GM23338 (cell line): ENCODE measurements at regions not wholly inside any gene's neighbourhood (a gene's known extent, or its start where the extent isn't known, plus 50 kb on each side); places are given as distances from the start of the nearest gene placed in this dataset.

ENCODE experiments used
- ATAC-seq: fragments of 200-7000 bp; cut with Tn5 transposase; 3 replicates; pipeline ENCODE4 v1.9.1; 2020
- DNase-seq: peaks from one replicate; pipeline ENCODE4 v3.0.0-alpha.2; 2015; ENCODE audit warnings: low spot score
- H2AFZ ChIP-seq: fragments of 200-600 bp; sonication (generic); 2 replicates; pipeline ENCODE4 v1.8.0; 2016; ENCODE audit warnings: antibody characterized with exemption, mild to moderate bottlenecking, moderate library complexity
- H3F3A ChIP-seq: fragments of 200-600 bp; sonication (generic); replicated peaks from 2 replicates; pipeline ENCODE4 v1.8.0; 2017; ENCODE audit warnings: antibody characterized with exemption, mixed run types, low read depth
- H3K27ac ChIP-seq: fragments of 200-600 bp; sonication (generic); 2 replicates; pipeline ENCODE4 v1.6.1; 2016; ENCODE audit warnings: low read depth
- H3K27me3 ChIP-seq: fragments of 200-600 bp; sonication (generic); 2 replicates; pipeline ENCODE4 v1.8.0; 2016; ENCODE audit warnings: mild to moderate bottlenecking, mixed run types, moderate library complexity; ENCODE audit not compliant: insufficient read depth
- H3K36me3 ChIP-seq: fragments of 200-600 bp; sonication (generic); 2 replicates; pipeline ENCODE4 v1.8.0; 2016; ENCODE audit warnings: mild to moderate bottlenecking; ENCODE audit not compliant: insufficient read depth
- H3K4me1 ChIP-seq: fragments of 200-600 bp; sonication (generic); 2 replicates; pipeline ENCODE4 v1.8.0; 2016; ENCODE audit warnings: mild to moderate bottlenecking, moderate library complexity; ENCODE audit not compliant: insufficient read depth
- H3K4me2 ChIP-seq: fragments of 200-600 bp; sonication (generic); 2 replicates; pipeline ENCODE4 v1.7.1; 2017; ENCODE audit warnings: mixed run types
- H3K4me3 ChIP-seq: fragments of 200-600 bp; sonication (generic); 2 replicates; pipeline ENCODE4 v1.6.1; 2016; ENCODE audit warnings: mixed run types
- H3K79me2 ChIP-seq: fragments of 200-600 bp; sonication (generic); replicated peaks from 2 replicates; pipeline ENCODE4 v1.8.0; 2017; ENCODE audit warnings: mild to moderate bottlenecking; ENCODE audit not compliant: insufficient read depth
- H3K9me2 ChIP-seq: fragments of 200-600 bp; sonication (generic); 2 replicates; pipeline ENCODE4 v1.8.0; 2017; ENCODE audit not compliant: insufficient read depth
- H4K20me1 ChIP-seq: fragments of 200-600 bp; sonication (generic); replicated peaks from 2 replicates; pipeline ENCODE4 v1.8.0; 2017; ENCODE audit warnings: mild to moderate bottlenecking; ENCODE audit not compliant: insufficient read depth
- H3K27ac Mint-ChIP-seq: 2 replicates; pipeline ENCODE4 v1.8.0; 2020; ENCODE audit warnings: inconsistent platforms, mild to moderate bottlenecking, moderate library complexity, mixed read lengths
- H3K27me3 Mint-ChIP-seq: 3 replicates; pipeline ENCODE4 v1.8.0; 2022; ENCODE audit warnings: low read depth, mild to moderate bottlenecking, moderate library complexity, mixed read lengths, inconsistent platforms; ENCODE audit not compliant: insufficient read depth, poor library complexity
- H3K36me3 Mint-ChIP-seq: 3 replicates; pipeline ENCODE4 v1.8.0; 2021; ENCODE audit warnings: low read depth, mild to moderate bottlenecking, inconsistent platforms, moderate library complexity, mixed read lengths
- H3K4me1 Mint-ChIP-seq: 3 replicates; pipeline ENCODE4 v1.8.0; 2020; ENCODE audit warnings: mild to moderate bottlenecking, inconsistent platforms, mixed read lengths
- H3K4me3 Mint-ChIP-seq: 3 replicates; pipeline ENCODE4 v1.8.0; 2021; ENCODE audit warnings: moderate library complexity, mild to moderate bottlenecking, inconsistent platforms, mixed read lengths
- H3K9me3 Mint-ChIP-seq: 3 replicates; pipeline ENCODE4 v1.8.0; 2020; ENCODE audit warnings: moderate library complexity, mild to moderate bottlenecking, inconsistent platforms, mixed read lengths
- CREB1 ChIP-seq: fragments of 250-450 bp; sonication (Bioruptor Pico); IDR thresholded peaks from 2 replicates; pipeline ENCODE4 v1.5.0; 2020; ENCODE audit warnings: low read depth, mild to moderate bottlenecking, moderate library complexity
- CTCF ChIP-seq, 2 experiments: fragments of 200-600 bp in 1 of 2; sonication (generic) in 1 of 2; conservative IDR thresholded peaks; 2 replicates each; pipeline versions ENCODE4 v1.5.1 to v1.6.1; 2016 to 2017; ENCODE audit warnings: antibody characterized with exemption in 2 of 2, low read depth in 2 of 2, mild to moderate bottlenecking in 2 of 2, moderate library complexity in 1 of 2
- ETS1 ChIP-seq: IDR thresholded peaks from 2 replicates; pipeline ENCODE4 v1.6.1; 2016; ENCODE audit warnings: antibody characterized with exemption
- EZH2 ChIP-seq: fragments of 200-600 bp; sonication (generic); IDR thresholded peaks from one replicate; pipeline ENCODE4 v1.8.0; 2017; ENCODE audit warnings: antibody characterized with exemption, mild to moderate bottlenecking, low read depth; ENCODE audit not compliant: unreplicated experiment
- EZH2phosphoT487 ChIP-seq: fragments of 200-600 bp; sonication (generic); IDR thresholded peaks from one replicate; pipeline ENCODE4 v1.8.1; 2018; ENCODE audit warnings: antibody characterized with exemption; ENCODE audit not compliant: unreplicated experiment
- JUNB ChIP-seq: IDR thresholded peaks from one replicate; pipeline ENCODE4 v1.6.1; 2016; ENCODE audit warnings: antibody characterized with exemption; ENCODE audit not compliant: unreplicated experiment
- NANOG ChIP-seq: IDR thresholded peaks from 2 replicates; pipeline ENCODE4 v1.6.1; 2016; ENCODE audit warnings: antibody characterized with exemption, borderline replicate concordance
- POLR2AphosphoS5 ChIP-seq: IDR thresholded peaks from 2 replicates; pipeline ENCODE4 v1.6.1; 2016; ENCODE audit warnings: antibody characterized with exemption, low read depth
- REST ChIP-seq: IDR thresholded peaks from one replicate; pipeline ENCODE4 v1.6.1; 2018; ENCODE audit warnings: antibody characterized with exemption; ENCODE audit not compliant: unreplicated experiment
- STAT1 ChIP-seq: IDR thresholded peaks from one replicate; pipeline ENCODE4 v1.6.1; 2016; ENCODE audit warnings: antibody characterized with exemption; ENCODE audit not compliant: unreplicated experiment
- ZNF114 ChIP-seq: fragments of 250-450 bp; sonication (Bioruptor Pico); IDR thresholded peaks from 2 replicates; pipeline ENCODE4 v1.5.0; 2020; ENCODE audit warnings: mild to moderate bottlenecking, moderate library complexity
- ZNF331 ChIP-seq: fragments of 250-450 bp; sonication (Bioruptor Pico); IDR thresholded peaks from 2 replicates; pipeline ENCODE4 v1.5.0; 2020; ENCODE audit warnings: low read depth, mild to moderate bottlenecking, moderate library complexity
- ZNF462 ChIP-seq: fragments of 250-450 bp; sonication (Bioruptor Pico); IDR thresholded peaks from 2 replicates; pipeline ENCODE4 v1.5.0; 2020; ENCODE audit warnings: mild to moderate bottlenecking, moderate library complexity

GRCh38 chr1:218748071-218748470, 402.9 kb downstream of the TGFB2 start:
- Histone ChIP-seq H3K4me1 (no peaks in the 10 kb centered on the region), H3K4me2 (no peak overlapping the region), H3K9me2 (peaks cover 13% of the 10 kb centered on the region; the same call in 1 of the 2 replicates), H3K27ac (no peak overlapping the region), H3F3A (no peaks in the 10 kb centered on the region), H2AFZ (no peak overlapping the region), H3K36me3 (no peaks in the 10 kb centered on the region), H4K20me1 (no peaks in the 10 kb centered on the region), H3K79me2 (no peaks in the 10 kb centered on the region), H3K4me3 (no peak overlapping the region), H3K27me3 (no peaks in the 10 kb centered on the region)
- TF ChIP-seq ZNF462 (CRISPR knock-in tag) (no peak), ZNF331 (no peak), REST (no peak), STAT1 (no peak), POLR2AphosphoS5 (no peak), JUNB (no peak), NANOG (no peak), CREB1 (CRISPR knock-in tag) (no peak), ETS1 (no peak), EZH2 (no peak), EZH2phosphoT487 (no peak), ZNF114 (CRISPR knock-in tag) (no peak), CTCF (conservative IDR thresholded peaks at IDR 0.05; ENCODE audit: low read depth in 2 of 2) (no peak)
- Mint-ChIP-seq H3K27ac (no peak overlapping the region), H3K27me3 (peaks cover 6% of the 10 kb centered on the region), H3K4me3 (no peak overlapping the region), H3K9me3 (peaks cover 26% of the 10 kb centered on the region; the same call in 2 of the 3 replicates), H3K4me1 (no peaks in the 10 kb centered on the region), H3K36me3 (peaks cover 6% of the 10 kb centered on the region; the same call in 2 of the 3 replicates)
- ATAC-seq, result no peak
- no peak for DNase-seq
